OCI-LY7 (cell line): ENCODE measurements at regions not wholly inside any gene's neighbourhood (a gene's known extent, or its start where the extent isn't known, plus 50 kb on each side); places are given as distances from the start of the nearest gene placed in this dataset.
"Not testable (repeated sequence)": the region's sequence is repeated elsewhere in the genome, so short reads cannot be mapped to it uniquely, and the experiment has no call there.

Source experiments
- BruUV-seq: library from RNA; stranded (reverse); fragments of 400-500 nt; replicated peaks from 2 replicates; lab custom pipeline; 2021; lab: Mats Ljungman, UMichigan
- CTCF ChIA-PET: fragments of 300-600 bp; sonication (Branson Sonifier 250); formaldehyde crosslinking; loops from one replicate; lab custom pipeline; 2022; ENCODE audit warnings: antibody characterized with exemption; ENCODE audit not compliant: unreplicated experiment; lab: Charles Lee
- POLR2A ChIA-PET: fragments of 300-600 bp; sonication (Branson Sonifier 250); formaldehyde crosslinking; loops from one replicate; lab custom pipeline; 2022; ENCODE audit warnings: antibody characterized with exemption; lab: Charles Lee
- DNase-seq: peaks from one replicate; pipeline ENCODE4 v3.0.0-alpha.2; 2015; ENCODE audit warnings: low spot score
- H2AFZ ChIP-seq: fragments of 200-600 bp; sonication (generic), shearing (Covaris generic); 2 replicates; pipeline ENCODE4 v1.6.1; 2014; ENCODE audit warnings: mild to moderate bottlenecking, antibody characterized with exemption, low read length, moderate library complexity
- H3K27ac ChIP-seq: fragments of 200-600 bp; sonication (generic); 2 replicates; pipeline ENCODE4 v1.5.1; 2014; ENCODE audit warnings: mixed run types, low read depth, mild to moderate bottlenecking, moderate library complexity, low read length, inconsistent platforms; ENCODE audit not compliant: poor library complexity, severe bottlenecking
- H3K36me3 ChIP-seq: fragments of 200-600 bp; sonication (generic); 2 replicates; pipeline ENCODE4 v1.6.1; 2014; ENCODE audit warnings: mild to moderate bottlenecking, antibody characterized with exemption, low read length, moderate library complexity, mixed read lengths; ENCODE audit not compliant: insufficient read depth
- H3K4me1 ChIP-seq: fragments of 200-600 bp; sonication (generic); 2 replicates; pipeline ENCODE4 v1.5.1; 2014; ENCODE audit warnings: mild to moderate bottlenecking, low read length; ENCODE audit not compliant: insufficient read depth, poor library complexity, severe bottlenecking
- H3K4me2 ChIP-seq: fragments of 200-600 bp; sonication (generic); 2 replicates; pipeline ENCODE4 v1.6.1; 2014; ENCODE audit warnings: mild to moderate bottlenecking, low read length
- H3K4me3 ChIP-seq: fragments of 200-600 bp; sonication (generic); 2 replicates; pipeline ENCODE4 v1.5.1; 2014; ENCODE audit warnings: mild to moderate bottlenecking, low read depth, low read length; ENCODE audit not compliant: poor library complexity, severe bottlenecking
- H3K79me2 ChIP-seq: fragments of 200-600 bp; sonication (generic); 2 replicates; pipeline ENCODE4 v1.6.1; 2016; ENCODE audit warnings: low read depth, mild to moderate bottlenecking, low read length, moderate library complexity, mixed read lengths; ENCODE audit not compliant: insufficient read depth
- H3K9me2 ChIP-seq: fragments of 200-600 bp; sonication (generic); 2 replicates; pipeline ENCODE4 v1.6.1; 2016; ENCODE audit warnings: mild to moderate bottlenecking, low read length, mixed read lengths; ENCODE audit not compliant: insufficient read depth
- H3K9me3 ChIP-seq: fragments of 200-600 bp; sonication (generic); 2 replicates; pipeline ENCODE4 v1.6.1; 2014; ENCODE audit warnings: mild to moderate bottlenecking, mixed run types, low read length, mixed read lengths
- H4K20me1 ChIP-seq: fragments of 200-600 bp; sonication (generic); 2 replicates; pipeline ENCODE4 v1.6.1; 2014; ENCODE audit warnings: mild to moderate bottlenecking, antibody characterized with exemption, low read length, moderate library complexity, mixed read lengths; ENCODE audit not compliant: insufficient read depth
- EZH2phosphoT487 ChIP-seq: fragments of 200-600 bp; sonication (generic); IDR thresholded peaks from 2 replicates; pipeline ENCODE4 v1.6.1; 2018; ENCODE audit warnings: low read depth, borderline replicate concordance, mild to moderate bottlenecking, mixed run types, antibody characterized with exemption, low read length, moderate library complexity, mixed read lengths
- intact Hi-C: fragments of 100-400 bp; cut with micrococcal nuclease; formaldehyde crosslinking; loops from one replicate; pipeline ENCODE4 v1.10.0; 2022; ENCODE audit not compliant: unreplicated experiment
- TF ChIP-seq, protein P1 (sequence below): fragments of 200-600 bp; sonication (generic); conservative IDR thresholded peaks from 2 replicates; pipeline ENCODE4 v1.5.1; 2014; ENCODE audit warnings: mild to moderate bottlenecking, antibody characterized with exemption, low read length, moderate library complexity, mixed read lengths

DNA sequence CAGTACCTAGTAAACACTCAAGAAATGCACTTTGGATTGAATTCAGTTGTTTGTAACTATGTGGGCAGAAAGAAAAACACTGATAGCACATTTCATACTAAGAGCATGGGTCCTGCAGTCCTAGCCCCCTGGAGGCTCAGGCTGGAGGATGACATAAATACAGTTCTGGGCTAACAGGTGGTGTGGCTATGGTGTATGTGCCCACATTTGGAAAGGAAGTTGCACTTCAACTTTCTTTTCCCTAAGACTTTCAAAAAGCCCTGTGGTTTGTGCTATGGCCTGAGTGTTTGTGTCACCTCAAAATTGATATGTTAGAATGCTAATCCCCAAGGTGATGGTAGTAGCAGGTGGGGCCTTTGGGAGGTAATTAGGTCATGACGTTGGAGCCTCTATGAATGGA is 218.2 kb downstream of the CDCA7 start:
- POLR2A ChIA-PET, result no interaction called here
- no peaks in the 10 kb centered on the region for H3K4me1 ChIP-seq
- no peaks in the 10 kb centered on the region for H4K20me1 ChIP-seq
- no peaks in the 10 kb centered on the region for H3K9me2 ChIP-seq
- DNase-seq, result peak; percentile 20
- H3K27ac ChIP-seq, result no peak overlapping the region
- CTCF ChIA-PET, result interaction anchor here (1.1 kb wide), 1 partner anchor 181 kb away, joined by 3 read pairs; no protein-coding TSS in a partner anchor
- H3K4me3 ChIP-seq, result no peak overlapping the region
- 0 out of 2 replicates have a peak overlapping the region, but pooled peaks have one; percentile 22 for H2AFZ ChIP-seq
- no peaks in the 10 kb centered on the region for H3K79me2 ChIP-seq
- no peaks in the 10 kb centered on the region for H3K36me3 ChIP-seq
- no peaks in the 10 kb centered on the region for H3K9me3 ChIP-seq
- no TSS peak for BruUV-seq
- intact Hi-C loops, result loop anchor here (2.0 to 10.0 kb wide), 7 partner anchors 34 to 772 kb away; no protein-coding TSS in a partner anchor
- H3K4me2 ChIP-seq, result no peak overlapping the region
- TF ChIP-seq, protein P1, sequence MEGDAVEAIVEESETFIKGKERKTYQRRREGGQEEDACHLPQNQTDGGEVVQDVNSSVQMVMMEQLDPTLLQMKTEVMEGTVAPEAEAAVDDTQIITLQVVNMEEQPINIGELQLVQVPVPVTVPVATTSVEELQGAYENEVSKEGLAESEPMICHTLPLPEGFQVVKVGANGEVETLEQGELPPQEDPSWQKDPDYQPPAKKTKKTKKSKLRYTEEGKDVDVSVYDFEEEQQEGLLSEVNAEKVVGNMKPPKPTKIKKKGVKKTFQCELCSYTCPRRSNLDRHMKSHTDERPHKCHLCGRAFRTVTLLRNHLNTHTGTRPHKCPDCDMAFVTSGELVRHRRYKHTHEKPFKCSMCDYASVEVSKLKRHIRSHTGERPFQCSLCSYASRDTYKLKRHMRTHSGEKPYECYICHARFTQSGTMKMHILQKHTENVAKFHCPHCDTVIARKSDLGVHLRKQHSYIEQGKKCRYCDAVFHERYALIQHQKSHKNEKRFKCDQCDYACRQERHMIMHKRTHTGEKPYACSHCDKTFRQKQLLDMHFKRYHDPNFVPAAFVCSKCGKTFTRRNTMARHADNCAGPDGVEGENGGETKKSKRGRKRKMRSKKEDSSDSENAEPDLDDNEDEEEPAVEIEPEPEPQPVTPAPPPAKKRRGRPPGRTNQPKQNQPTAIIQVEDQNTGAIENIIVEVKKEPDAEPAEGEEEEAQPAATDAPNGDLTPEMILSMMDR, result no peak
- no peak for TF ChIP-seq EZH2phosphoT487

DNA sequence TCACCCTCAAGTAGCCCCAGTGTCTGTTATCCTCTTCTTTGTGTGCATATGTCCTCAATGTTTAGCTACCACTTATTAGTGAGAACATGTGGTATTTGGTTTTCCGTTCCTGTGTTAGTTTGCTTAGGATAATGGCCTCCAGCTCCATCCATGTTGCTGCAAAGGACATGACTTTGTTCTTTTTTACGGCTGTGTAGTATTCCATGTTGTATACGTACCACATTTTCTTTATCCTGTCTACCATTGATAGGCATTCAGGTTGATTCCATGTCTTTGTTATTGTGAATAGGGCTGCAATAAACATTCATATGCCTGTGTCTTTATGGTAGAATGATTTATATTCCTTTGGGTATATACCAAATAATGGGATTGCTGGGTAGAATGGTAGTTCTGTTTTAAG is 219.1 kb downstream of the CDCA7 start:
- H3K4me1 ChIP-seq, H3K4me2 ChIP-seq, H3K9me3 ChIP-seq, H3K79me2 ChIP-seq, DNase-seq, H3K27ac ChIP-seq, H2AFZ ChIP-seq, H4K20me1 ChIP-seq, CTCF ChIA-PET, H3K4me3 ChIP-seq, H3K36me3 ChIP-seq, BruUV-seq, H3K9me2 ChIP-seq: not testable (repeated sequence)
- POLR2A ChIA-PET, result interaction anchor here (0.6 to 1.3 kb wide), 2 partner anchors 38 to 105 kb away, joined by 3 to 5 read pairs; no protein-coding TSS in a partner anchor
- intact Hi-C loops, result loop anchor here (2.0 to 10.0 kb wide), 7 partner anchors 34 to 771 kb away; no protein-coding TSS in a partner anchor

DNA sequence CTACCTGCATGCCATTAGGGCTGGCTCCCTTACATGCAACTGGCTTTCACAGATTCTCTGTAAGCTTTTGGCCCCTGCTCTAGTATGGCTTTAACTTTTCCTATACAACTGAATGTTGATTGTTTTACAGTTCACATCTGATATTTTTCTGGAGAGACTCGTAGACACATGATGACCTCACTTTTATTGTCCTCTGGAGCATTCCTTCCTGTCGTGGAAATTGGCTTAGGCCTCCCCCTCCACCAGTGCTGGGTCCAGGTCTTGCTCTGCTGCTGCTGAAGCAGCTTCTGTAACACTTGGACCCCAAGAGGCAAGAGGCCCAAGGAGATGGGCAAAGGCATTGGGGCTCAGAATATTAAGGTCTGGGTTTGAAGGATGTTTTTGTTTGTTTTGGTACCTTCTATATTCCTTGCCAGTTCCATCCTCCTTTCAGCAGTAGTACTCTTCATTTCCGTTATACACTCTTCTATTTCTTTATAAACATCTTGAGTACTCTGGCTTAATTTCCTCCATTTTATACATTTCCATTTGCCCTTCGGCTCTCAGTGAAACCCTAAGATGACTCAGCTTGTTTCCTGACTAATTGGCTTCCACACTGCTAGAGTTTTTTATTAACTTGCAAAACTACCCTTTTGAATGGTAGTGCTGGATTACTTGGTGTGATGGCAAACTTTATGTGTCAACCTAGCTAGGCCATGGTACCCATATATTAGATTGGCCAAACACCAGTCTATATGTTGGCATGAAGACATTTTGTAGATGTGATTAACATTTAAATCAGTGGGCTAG is 219.8 kb downstream of the CDCA7 start:
- TF ChIP-seq EZH2phosphoT487, result no peak
- TF ChIP-seq, protein P1, result no peak
- CTCF ChIA-PET, result interaction anchor here (0.6 kb wide), 1 partner anchor 207 kb away, joined by 3 read pairs; no protein-coding TSS in a partner anchor
- no TSS peak for BruUV-seq

More for the DNA sequence above, 219.8 kb downstream of the CDCA7 start:
- Histone ChIP-seq H3K9me3 (no peaks in the 10 kb centered on the region), H3K79me2 (no peaks in the 10 kb centered on the region), H2AFZ (no peak overlapping the region), H3K27ac (no peak overlapping the region), H3K9me2 (no peaks in the 10 kb centered on the region), H3K4me3 (no peak overlapping the region), H3K4me2 (no peak overlapping the region), H4K20me1 (no peaks in the 10 kb centered on the region), H3K4me1 (no peaks in the 10 kb centered on the region), H3K36me3 (no peaks in the 10 kb centered on the region)
- POLR2A ChIA-PET, result interaction anchor here (0.6 to 1.3 kb wide), 2 partner anchors 37 to 105 kb away, joined by 3 to 5 read pairs; no protein-coding TSS in a partner anchor
- no peak for DNase-seq
- intact Hi-C loops, result loop anchor here (5.0 to 10.0 kb wide), 6 partner anchors 33 to 463 kb away; no protein-coding TSS in a partner anchor
